Medulla oblongata (tissue), 1 donor: ENCODE measurements at regions not wholly inside any gene's neighbourhood (a gene's known extent, or its start where the extent isn't known, plus 50 kb on each side); places are given as distances from the start of the nearest gene placed in this dataset.
A peak's percentile ranks its signal among the peaks of the same experiment; 100 is the strongest.

Experiments
- DNase-seq: peaks from one replicate; pipeline ENCODE4 v3.0.0-alpha.2; 2015; ENCODE audit errors: extremely low spot score

DNA sequence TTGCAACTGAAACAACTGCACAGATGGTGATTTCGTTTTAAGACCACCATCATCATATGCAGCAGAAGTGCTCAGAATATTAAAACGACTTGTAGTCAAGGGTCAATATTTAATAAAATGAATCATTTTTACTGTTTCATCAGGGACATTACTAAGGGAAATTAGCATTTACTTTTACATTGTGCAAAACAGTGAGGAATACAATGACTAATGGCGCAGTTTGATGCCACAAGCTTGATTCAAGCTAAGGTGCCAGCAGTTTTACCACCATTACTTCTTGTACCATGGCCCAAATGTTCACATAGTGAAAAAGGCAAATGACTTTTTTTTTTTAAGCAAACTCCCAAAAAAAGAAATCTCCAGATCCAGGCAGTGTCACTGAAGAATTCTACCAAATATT lies 277.4 kb upstream of the CHRNA7 start:
- DNase-seq: no peak

GRCh38 chr15:31758126-31758525 lies 272.2 kb upstream of the CHRNA7 start:
- peak; percentile 85 for DNase-seq

GRCh38 chr15:31768055-31768454 lies 262.3 kb upstream of the CHRNA7 start:
- no peak for DNase-seq

GRCh38 chr15:31774045-31774444 lies 256.3 kb upstream of the CHRNA7 start:
- peak; percentile 33 for DNase-seq

- DNase-seq: peak; percentile 54
Observed at GRCh38 chr15:31776039-31776438, 254.3 kb upstream of the CHRNA7 start.

GRCh38 chr15:31781261-31781660 lies 249.1 kb upstream of the CHRNA7 start:
- DNase-seq: no peak

DNA sequence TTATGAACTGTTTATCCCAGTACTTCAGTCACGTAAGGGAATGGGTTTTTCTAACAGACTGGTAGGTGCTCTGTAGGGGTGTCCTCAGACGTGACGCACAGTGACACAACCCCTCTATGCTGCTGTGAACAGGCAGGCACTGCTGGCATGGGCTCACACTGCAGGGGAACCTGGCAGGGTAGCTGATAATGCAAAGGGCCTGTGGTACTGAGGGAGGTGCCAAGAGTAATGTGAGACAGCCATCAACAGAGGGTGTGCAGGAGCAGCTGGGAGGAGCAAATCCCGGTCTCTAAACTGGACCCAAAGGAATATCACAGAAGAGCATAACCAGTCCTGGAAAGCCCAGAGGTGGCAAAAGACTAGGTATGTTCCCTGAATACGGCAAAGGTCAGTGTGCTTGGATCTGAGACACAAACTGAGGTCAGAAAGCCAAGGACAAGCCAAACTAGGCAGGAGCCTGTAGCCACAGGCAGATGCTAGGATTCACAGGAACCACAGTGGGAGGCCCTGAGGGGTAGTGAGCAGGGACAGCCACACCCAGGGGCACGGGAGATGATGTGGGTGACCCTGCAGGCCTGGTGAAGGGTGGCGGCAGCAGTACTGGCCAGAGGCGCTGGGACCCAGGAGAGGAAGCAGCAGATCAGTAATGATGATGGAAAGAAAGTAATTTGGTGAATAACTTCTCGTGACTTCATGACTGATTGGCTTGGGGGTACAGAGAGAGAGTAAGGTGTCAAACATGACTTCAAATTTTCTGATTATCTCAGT lies 248.1 kb upstream of the CHRNA7 start:
- DNase-seq: no peak

- DNase-seq: no peak
Observed at GRCh38 chr15:31782951-31783350, 247.4 kb upstream of the CHRNA7 start.

DNA sequence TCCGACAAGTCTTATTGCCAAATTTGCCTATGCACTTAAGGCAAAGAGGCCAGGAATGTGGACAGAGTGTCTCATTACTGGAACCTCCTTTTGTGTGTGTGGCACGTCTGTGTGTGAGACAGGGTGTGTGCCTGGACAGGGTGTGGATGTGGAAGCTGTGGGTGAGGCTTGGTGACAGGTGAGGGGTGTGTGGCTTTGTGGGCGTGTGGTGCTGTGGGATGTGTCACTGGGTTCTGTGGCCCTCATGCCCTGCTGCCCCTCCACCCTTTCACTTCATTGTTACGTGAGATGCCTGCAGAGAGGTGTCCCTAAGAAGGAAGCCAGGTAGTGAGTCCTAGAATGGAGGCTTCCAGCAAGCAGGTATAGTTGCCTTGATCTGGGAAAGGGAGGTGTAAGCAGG lies 244.0 kb upstream of the CHRNA7 start:
- DNase-seq: no peak

GRCh38 chr15:31788104-31788503 lies 242.2 kb upstream of the CHRNA7 start:
- no peak for DNase-seq

- DNase-seq: no peak
Observed at GRCh38 chr15:31792611-31793199, 237.6 kb upstream of the CHRNA7 start.

- no peak for DNase-seq
Observed at GRCh38 chr15:31799319-31799714, 231.0 kb upstream of the CHRNA7 start.

DNA sequence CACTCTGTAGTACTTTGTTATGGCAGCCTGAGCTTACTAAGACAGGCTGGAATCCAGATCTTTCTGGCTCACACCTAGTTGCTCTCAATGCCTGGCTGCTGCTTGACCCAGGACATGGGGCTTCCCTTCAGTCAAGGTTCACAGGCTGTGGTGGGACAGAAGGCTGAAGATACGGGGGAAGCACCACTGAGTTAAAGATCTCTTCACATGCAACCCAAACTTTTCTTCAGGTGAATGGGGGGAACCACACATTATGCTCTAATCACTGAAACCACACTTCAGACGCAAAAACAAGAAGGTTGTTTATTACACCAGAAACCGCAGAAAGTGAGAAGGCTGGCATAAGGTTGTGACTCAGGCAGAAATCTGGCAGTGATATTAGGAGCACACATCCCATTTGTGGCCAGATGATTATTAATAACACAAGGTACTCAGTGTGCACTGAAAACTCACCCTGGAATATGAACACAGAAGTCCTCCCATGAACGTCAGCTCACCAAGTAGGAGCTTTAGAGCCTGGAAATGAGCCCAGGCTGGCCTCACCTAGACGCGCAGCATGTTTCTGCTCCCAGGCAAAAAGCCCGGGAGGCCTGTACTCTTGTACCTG lies 230.5 kb upstream of the CHRNA7 start:
- no peak for DNase-seq

GRCh38 chr15:31801152-31801551 lies 229.2 kb upstream of the CHRNA7 start:
- DNase-seq: peak; percentile 75

- DNase-seq: no peak
Observed at GRCh38 chr15:31802761-31803160, 227.6 kb upstream of the CHRNA7 start.

DNA sequence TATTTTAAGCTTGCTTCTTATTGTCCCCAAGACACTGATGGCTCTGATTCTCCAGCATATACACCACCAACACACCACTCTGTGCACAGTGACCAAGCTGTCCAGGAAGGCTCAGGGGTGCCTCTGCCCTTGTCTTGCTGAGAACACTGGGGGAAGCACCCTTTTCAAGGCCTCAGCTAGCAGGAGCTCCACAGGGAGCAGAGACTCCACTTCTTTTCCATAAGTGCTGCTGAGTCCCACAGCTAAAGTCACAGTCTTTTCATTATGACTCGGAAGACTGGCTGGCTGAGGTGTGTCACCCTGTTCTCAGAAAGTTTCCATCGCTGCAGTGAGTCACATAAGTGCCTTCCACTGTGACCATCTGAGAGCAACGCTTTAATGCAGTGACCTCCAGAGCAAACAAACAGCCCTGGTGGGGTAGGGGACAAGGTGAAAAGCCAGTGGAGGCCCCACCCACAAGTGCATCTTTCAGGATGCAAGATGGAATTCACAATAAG lies 226.9 kb upstream of the CHRNA7 start:
- DNase-seq: no peak

DNA sequence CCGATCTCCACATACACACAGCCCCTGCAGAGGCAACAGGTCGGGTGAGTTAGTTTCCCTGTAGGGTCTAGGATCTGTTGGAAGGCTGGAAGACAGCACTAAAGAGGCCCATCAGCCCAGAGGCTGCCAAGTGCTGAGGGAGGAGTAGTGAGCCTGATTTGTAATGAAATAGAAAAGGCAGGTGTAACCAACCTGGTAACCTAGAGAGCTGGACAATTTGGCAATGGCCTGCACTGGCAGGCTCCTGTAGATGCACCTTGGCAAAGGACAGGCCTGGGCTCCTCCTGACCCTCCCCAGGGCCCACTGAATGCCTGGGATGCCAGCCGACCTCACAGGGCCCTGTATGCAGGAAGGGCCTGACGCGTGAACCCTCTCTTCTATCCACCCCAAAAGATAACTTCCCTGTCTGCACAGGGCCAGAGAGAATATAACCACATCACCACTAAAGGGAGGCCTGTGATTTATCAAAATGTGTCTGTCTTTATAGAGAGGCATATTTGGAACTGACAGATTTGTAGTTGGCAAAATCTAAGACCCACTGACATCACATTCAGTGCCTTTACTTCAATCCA lies 225.1 kb upstream of the CHRNA7 start:
- DNase-seq: no peak

- DNase-seq: no peak
Observed at GRCh38 chr15:31806106-31806505, 224.2 kb upstream of the CHRNA7 start.

DNA sequence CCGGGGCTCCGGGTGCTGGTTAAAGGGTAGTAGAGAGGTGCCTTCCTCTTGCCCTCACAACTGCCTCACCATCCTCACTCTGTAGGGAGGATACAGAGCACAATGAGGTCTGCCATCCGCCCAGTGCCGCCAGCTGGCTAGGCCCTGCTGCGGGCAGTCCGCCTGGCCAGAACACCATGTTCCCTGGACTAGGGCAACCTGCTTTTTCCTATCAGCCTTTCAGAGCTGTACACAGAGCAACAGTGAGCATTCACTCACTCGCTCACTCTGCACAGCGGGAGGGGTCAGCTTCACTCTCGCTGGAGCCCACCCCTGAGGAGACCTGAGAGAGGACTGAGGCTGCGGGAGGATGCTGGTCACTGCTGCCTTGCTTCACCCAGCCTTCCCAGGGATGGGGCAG lies 218.7 kb upstream of the CHRNA7 start:
- peak; percentile 79 for DNase-seq

DNA sequence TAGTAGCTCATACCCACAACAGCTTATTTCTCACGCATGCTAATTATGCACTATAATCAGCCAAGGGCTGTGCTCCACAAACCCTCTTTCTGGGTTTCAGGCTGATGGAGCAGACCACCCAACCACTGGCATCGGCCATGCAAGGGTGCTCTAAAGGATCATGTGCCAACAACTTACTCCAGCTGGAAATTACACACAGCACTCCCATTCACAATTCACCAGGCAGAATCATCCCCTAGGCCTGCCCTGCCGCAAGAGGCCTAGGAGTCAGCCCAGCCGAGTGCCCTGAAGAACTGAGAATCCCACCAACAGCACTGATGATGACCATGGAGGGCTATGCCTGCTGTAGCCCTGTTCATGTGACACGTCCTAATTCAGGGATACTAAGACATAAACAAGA lies 216.2 kb upstream of the CHRNA7 start:
- peak; percentile 64 for DNase-seq

- DNase-seq: no peak
Observed at GRCh38 chr15:31815411-31816155, 214.7 kb upstream of the CHRNA7 start.

- no peak for DNase-seq
Observed at GRCh38 chr15:31822463-31822862, 207.9 kb upstream of the CHRNA7 start.
